K562 (cell line): ENCODE measurements at regions not wholly inside any gene's neighbourhood (a gene's known extent, or its start where the extent isn't known, plus 50 kb on each side); places are given as distances from the start of the nearest gene placed in this dataset.

Experiments
- CEBPG ChIP-seq, 3 experiments: fragments of 200-800 bp in 1 of 3; sonication (Bioruptor generic) in 1 of 3; sonication (generic) in 1 of 3; formaldehyde crosslinking in 1 of 3; IDR thresholded peaks in 2 of 3; conservative IDR thresholded peaks in 1 of 3; 2 replicates each; pipeline versions ENCODE4 v1.6.1 to v1.8.0; 2016 to 2022; ENCODE audit warnings: missing compliant biosample characterization in 2 of 3, missing genetic modification characterization in 2 of 3, mild to moderate bottlenecking in 1 of 3, missing genetic modification reagents in 1 of 3
- CREM ChIP-seq: IDR thresholded peaks from 2 replicates; pipeline ENCODE4 v1.6.1; 2014; ENCODE audit warnings: antibody characterized with exemption, low read depth
- CTBP1 ChIP-seq: fragments of 450-650 bp; IDR thresholded peaks from 2 replicates; pipeline ENCODE4 v1.6.1; 2016; ENCODE audit warnings: borderline replicate concordance
- DACH1 ChIP-seq: fragments of 450-650 bp; IDR thresholded peaks from 2 replicates; pipeline ENCODE4 v1.6.1; 2018; ENCODE audit not compliant: partially characterized antibody
- EHMT2 ChIP-seq: fragments of 450-650 bp; IDR thresholded peaks from 2 replicates; pipeline ENCODE4 v1.6.1; 2018; ENCODE audit warnings: antibody characterized with exemption
- HNRNPH1 ChIP-seq: fragments of 200-400 bp; formaldehyde crosslinking; optimal IDR thresholded peaks from 2 replicates; pipeline ENCODE3; 2017; ENCODE audit warnings: low read depth, mild to moderate bottlenecking, low read length, moderate library complexity
- NBN ChIP-seq: fragments of 450-650 bp; IDR thresholded peaks from 2 replicates; pipeline ENCODE4 v1.6.1; 2016; ENCODE audit warnings: low read depth, mild to moderate bottlenecking
- PML ChIP-seq: IDR thresholded peaks from 2 replicates; pipeline ENCODE4 v1.6.1; 2012; ENCODE audit warnings: low read length, inconsistent platforms
- POLR2AphosphoS5 ChIP-seq: IDR thresholded peaks from 2 replicates; pipeline ENCODE4 v1.6.1; 2011; ENCODE audit warnings: mild to moderate bottlenecking, low read depth, low read length, moderate library complexity; ENCODE audit not compliant: control insufficient read depth, insufficient read depth
- RBM34 ChIP-seq: fragments of 200-400 bp; formaldehyde crosslinking; IDR thresholded peaks from 2 replicates; pipeline ENCODE4 v1.6.1; 2018; ENCODE audit warnings: low read length, borderline replicate concordance; ENCODE audit not compliant: insufficient read depth
- RCOR1 ChIP-seq, 2 experiments: IDR thresholded peaks; 2 replicates each; pipeline ENCODE4 v1.6.1; 2012; ENCODE audit warnings: low read depth in 2 of 2, low read length in 2 of 2, borderline replicate concordance in 1 of 2, improper control_type of control experiment in 1 of 2
- SAP30 ChIP-seq: fragments of 200-600 bp; sonication (generic); IDR thresholded peaks from 2 replicates; pipeline ENCODE4 v1.6.1; 2012; ENCODE audit warnings: borderline replicate concordance, low read depth, mild to moderate bottlenecking, moderate library complexity, low read length, control low read depth, inconsistent platforms; ENCODE audit not compliant: insufficient read depth, poor library complexity, severe bottlenecking
- TAF1 ChIP-seq: IDR thresholded peaks from 2 replicates; pipeline ENCODE4 v1.6.1; 2011; ENCODE audit warnings: mild to moderate bottlenecking, low read length, moderate library complexity; ENCODE audit not compliant: insufficient read depth, control insufficient read depth, severe bottlenecking; ENCODE audit errors: extremely low read depth
- ZNF347 ChIP-seq: fragments of 450-650 bp; formaldehyde crosslinking; IDR thresholded peaks from 2 replicates; pipeline ENCODE4 v1.4.0; 2020; ENCODE audit warnings: low read depth, mild to moderate bottlenecking, moderate library complexity
- TF ChIP-seq, protein P1 (sequence below): sonication (generic); formaldehyde crosslinking; IDR thresholded peaks from 2 replicates; pipeline ENCODE4 v1.8.0; 2022; ENCODE audit warnings: mild to moderate bottlenecking, missing genetic modification reagents
- TF ChIP-seq, protein P2 (sequence below): fragments of 250-450 bp; sonication (Bioruptor Pico); IDR thresholded peaks from 2 replicates; pipeline ENCODE4 v1.5.1; 2021; ENCODE audit warnings: mild to moderate bottlenecking
- TF ChIP-seq, protein P3 (sequence below): sonication (generic); formaldehyde crosslinking; IDR thresholded peaks from 2 replicates; pipeline ENCODE4 v1.8.1; 2023; ENCODE audit warnings: missing genetic modification reagents, mild to moderate bottlenecking, borderline replicate concordance

DNA sequence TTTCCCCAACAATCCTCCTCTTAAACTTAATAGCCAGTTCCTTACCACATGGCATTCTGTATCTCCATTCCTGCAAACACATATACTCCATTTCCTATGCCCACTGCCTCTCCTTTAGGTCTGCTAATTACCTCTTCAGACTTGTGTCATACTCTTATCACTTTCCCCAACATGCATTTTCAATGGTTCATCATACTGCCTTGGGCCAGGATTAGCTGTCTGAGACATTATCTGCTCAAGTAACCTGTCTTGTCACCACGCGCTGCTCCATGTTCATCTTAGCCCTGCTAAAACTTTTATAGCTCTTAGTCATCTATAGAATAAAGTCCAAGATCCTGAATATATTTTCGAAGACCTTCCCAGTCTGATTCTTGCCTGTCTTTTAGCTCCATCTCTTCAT lies 224.1 kb upstream of the GK2 start (continued):
- TF ChIP-seq CEBPG (CRISPR knock-in tag; IDR thresholded peaks at IDR 0.05): no peak
- 0 out of 4 replicates have a peak, but pooled peaks of 1 of the 2 experiments have one; percentile 15 for TF ChIP-seq CEBPG (tag; conservative IDR thresholded peaks at IDR 0.05 in 1 of 2, IDR thresholded peaks at IDR 0.05 in 1 of 2)
- TF ChIP-seq POLR2AphosphoS5: peak; percentile 75
- no peak for TF ChIP-seq RBM34
- peak in 1 of 2 experiments; percentile 71; a peak in 1 of 4 replicates for TF ChIP-seq RCOR1 (IDR thresholded peaks at IDR 0.05; ENCODE audit: borderline replicate concordance in 1 of 2, low read depth in 2 of 2, low read length in 2 of 2)
- no peak for TF ChIP-seq SAP30
- TF ChIP-seq, protein P1, sequence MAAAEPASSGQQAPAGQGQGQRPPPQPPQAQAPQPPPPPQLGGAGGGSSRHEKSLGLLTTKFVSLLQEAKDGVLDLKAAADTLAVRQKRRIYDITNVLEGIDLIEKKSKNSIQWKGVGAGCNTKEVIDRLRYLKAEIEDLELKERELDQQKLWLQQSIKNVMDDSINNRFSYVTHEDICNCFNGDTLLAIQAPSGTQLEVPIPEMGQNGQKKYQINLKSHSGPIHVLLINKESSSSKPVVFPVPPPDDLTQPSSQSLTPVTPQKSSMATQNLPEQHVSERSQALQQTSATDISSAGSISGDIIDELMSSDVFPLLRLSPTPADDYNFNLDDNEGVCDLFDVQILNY (CRISPR knock-in tag): no peak
- peak; percentile 83 for TF ChIP-seq PML
- peak; percentile 48; the same call in 1 of the 2 replicates for TF ChIP-seq CTBP1
- TF ChIP-seq DACH1: peak; percentile 28
- no peak for TF ChIP-seq TAF1
- TF ChIP-seq NBN: peak; percentile 46; the same call in 1 of the 2 replicates
- no peak for TF ChIP-seq HNRNPH1
- no peak for TF ChIP-seq ZNF347 (CRISPR knock-in tag)
- TF ChIP-seq CREM: peak; percentile 44
- TF ChIP-seq EHMT2: peak; percentile 79
- TF ChIP-seq, protein P2, sequence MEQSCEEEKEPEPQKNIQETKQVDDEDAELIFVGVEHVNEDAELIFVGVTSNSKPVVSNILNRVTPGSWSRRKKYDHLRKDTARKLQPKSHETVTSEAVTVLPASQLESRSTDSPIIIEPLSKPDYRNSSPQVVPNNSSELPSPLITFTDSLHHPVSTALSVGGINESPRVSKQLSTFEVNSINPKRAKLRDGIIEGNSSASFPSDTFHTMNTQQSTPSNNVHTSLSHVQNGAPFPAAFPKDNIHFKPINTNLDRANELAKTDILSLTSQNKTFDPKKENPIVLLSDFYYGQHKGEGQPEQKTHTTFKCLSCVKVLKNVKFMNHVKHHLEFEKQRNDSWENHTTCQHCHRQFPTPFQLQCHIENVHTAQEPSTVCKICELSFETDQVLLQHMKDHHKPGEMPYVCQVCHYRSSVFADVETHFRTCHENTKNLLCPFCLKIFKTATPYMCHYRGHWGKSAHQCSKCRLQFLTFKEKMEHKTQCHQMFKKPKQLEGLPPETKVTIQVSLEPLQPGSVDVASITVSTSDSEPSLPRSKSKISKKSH (CRISPR knock-in tag): no peak
- TF ChIP-seq, protein P3, sequence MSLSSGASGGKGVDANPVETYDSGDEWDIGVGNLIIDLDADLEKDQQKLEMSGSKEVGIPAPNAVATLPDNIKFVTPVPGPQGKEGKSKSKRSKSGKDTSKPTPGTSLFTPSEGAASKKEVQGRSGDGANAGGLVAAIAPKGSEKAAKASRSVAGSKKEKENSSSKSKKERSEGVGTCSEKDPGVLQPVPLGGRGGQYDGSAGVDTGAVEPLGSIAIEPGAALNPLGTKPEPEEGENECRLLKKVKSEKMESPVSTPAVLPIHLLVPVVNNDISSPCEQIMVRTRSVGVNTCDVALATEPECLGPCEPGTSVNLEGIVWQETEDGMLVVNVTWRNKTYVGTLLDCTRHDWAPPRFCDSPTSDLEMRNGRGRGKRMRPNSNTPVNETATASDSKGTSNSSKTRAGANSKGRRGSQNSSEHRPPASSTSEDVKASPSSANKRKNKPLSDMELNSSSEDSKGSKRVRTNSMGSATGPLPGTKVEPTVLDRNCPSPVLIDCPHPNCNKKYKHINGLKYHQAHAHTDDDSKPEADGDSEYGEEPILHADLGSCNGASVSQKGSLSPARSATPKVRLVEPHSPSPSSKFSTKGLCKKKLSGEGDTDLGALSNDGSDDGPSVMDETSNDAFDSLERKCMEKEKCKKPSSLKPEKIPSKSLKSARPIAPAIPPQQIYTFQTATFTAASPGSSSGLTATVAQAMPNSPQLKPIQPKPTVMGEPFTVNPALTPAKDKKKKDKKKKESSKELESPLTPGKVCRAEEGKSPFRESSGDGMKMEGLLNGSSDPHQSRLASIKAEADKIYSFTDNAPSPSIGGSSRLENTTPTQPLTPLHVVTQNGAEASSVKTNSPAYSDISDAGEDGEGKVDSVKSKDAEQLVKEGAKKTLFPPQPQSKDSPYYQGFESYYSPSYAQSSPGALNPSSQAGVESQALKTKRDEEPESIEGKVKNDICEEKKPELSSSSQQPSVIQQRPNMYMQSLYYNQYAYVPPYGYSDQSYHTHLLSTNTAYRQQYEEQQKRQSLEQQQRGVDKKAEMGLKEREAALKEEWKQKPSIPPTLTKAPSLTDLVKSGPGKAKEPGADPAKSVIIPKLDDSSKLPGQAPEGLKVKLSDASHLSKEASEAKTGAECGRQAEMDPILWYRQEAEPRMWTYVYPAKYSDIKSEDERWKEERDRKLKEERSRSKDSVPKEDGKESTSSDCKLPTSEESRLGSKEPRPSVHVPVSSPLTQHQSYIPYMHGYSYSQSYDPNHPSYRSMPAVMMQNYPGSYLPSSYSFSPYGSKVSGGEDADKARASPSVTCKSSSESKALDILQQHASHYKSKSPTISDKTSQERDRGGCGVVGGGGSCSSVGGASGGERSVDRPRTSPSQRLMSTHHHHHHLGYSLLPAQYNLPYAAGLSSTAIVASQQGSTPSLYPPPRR (CRISPR knock-in tag): no peak
